Neural cell (in vitro differentiated cells): ENCODE measurements at regions not wholly inside any gene's neighbourhood (a gene's known extent, or its start where the extent isn't known, plus 50 kb on each side); places are given as distances from the start of the nearest gene placed in this dataset.
"Not testable (repeated sequence)": the region's sequence is repeated elsewhere in the genome, so short reads cannot be mapped to it uniquely, and the experiment has no call there.

Experiments used
- H2AFZ ChIP-seq: fragments of 200-600, 300-800 bp; sonication (generic), shearing (Covaris generic); 2 replicates; pipeline ENCODE4 v1.6.0; 2014; ENCODE audit warnings: low read depth, mild to moderate bottlenecking, antibody characterized with exemption, low read length, moderate library complexity
- H3F3A ChIP-seq: fragments of 200-600 bp; shearing (Covaris generic); 2 replicates; pipeline ENCODE4 v1.6.1; 2016; ENCODE audit warnings: mild to moderate bottlenecking, moderate library complexity, mixed read lengths, antibody characterized with exemption, low read length; ENCODE audit not compliant: insufficient read depth, poor library complexity, severe bottlenecking
- H3K27ac ChIP-seq: fragments of 200-600, 300-800 bp; sonication (generic), shearing (Covaris generic); 2 replicates; pipeline ENCODE4 v1.5.1; 2014; ENCODE audit warnings: mild to moderate bottlenecking, low read length, moderate library complexity
- H3K27me3 ChIP-seq: fragments of 300-800, 200-600 bp; sonication (generic), shearing (Covaris generic); 2 replicates; pipeline ENCODE4 v1.6.0; 2014; ENCODE audit warnings: mild to moderate bottlenecking, low read depth, low read length, moderate library complexity; ENCODE audit not compliant: insufficient read depth
- H3K36me3 ChIP-seq: fragments of 300-800, 200-600 bp; sonication (generic), shearing (Covaris generic); 2 replicates; pipeline ENCODE4 v1.5.1; 2014; ENCODE audit warnings: mild to moderate bottlenecking, antibody characterized with exemption, low read length, moderate library complexity; ENCODE audit not compliant: insufficient read depth
- H3K4me2 ChIP-seq: fragments of 300-800, 200-600 bp; sonication (generic), shearing (Covaris generic); 2 replicates; pipeline ENCODE4 v1.6.0; 2014; ENCODE audit warnings: mild to moderate bottlenecking, low read length
- H3K4me3 ChIP-seq: fragments of 300-800, 200-600 bp; sonication (generic), shearing (Covaris generic); 2 replicates; pipeline ENCODE4 v1.5.1; 2014; ENCODE audit warnings: mild to moderate bottlenecking, low read length, moderate library complexity
- H3K79me2 ChIP-seq: fragments of 200-600 bp; shearing (Covaris generic); replicated peaks from 2 replicates; pipeline ENCODE4 v1.6.0; 2014; ENCODE audit warnings: mild to moderate bottlenecking, low read length, moderate library complexity; ENCODE audit not compliant: insufficient read depth
- H3K9ac ChIP-seq: fragments of 300-800, 200-600 bp; sonication (generic), shearing (Covaris generic); 2 replicates; pipeline ENCODE4 v1.6.1; 2016; ENCODE audit warnings: mild to moderate bottlenecking, low read length, mixed read lengths
- H3K9me2 ChIP-seq: fragments of 200-600 bp; shearing (Covaris generic); 2 replicates; pipeline ENCODE4 v1.6.1; 2016; ENCODE audit warnings: mild to moderate bottlenecking, low read length, mixed read lengths; ENCODE audit not compliant: insufficient read depth
- H3K9me3 ChIP-seq: fragments of 200-600, 300-800 bp; sonication (generic), shearing (Covaris generic); 2 replicates; pipeline ENCODE4 v1.6.1; 2016; ENCODE audit warnings: mild to moderate bottlenecking, mixed run types, low read length, moderate library complexity, mixed read lengths
- H4K20me1 ChIP-seq: fragments of 200-600 bp; shearing (Covaris generic); 2 replicates; pipeline ENCODE4 v1.6.1; 2016; ENCODE audit warnings: mild to moderate bottlenecking, mixed run types; ENCODE audit not compliant: insufficient read depth
- EP300 ChIP-seq: fragments of 450-650 bp; conservative IDR thresholded peaks from 2 replicates; pipeline ENCODE4 v1.6.1; 2014; ENCODE audit warnings: antibody characterized with exemption, mild to moderate bottlenecking, moderate library complexity; ENCODE audit not compliant: poor library complexity, severe bottlenecking
- EZH2 ChIP-seq: fragments of 200-600, 300-800 bp; shearing (Covaris generic), sonication (generic); IDR thresholded peaks from 2 replicates; pipeline ENCODE4 v1.6.1; 2014; ENCODE audit warnings: antibody characterized with exemption, low read length, borderline replicate concordance, mild to moderate bottlenecking; ENCODE audit not compliant: insufficient read depth, poor library complexity, severe bottlenecking
- MXI1 ChIP-seq: fragments of 450-650 bp; conservative IDR thresholded peaks from 2 replicates; pipeline ENCODE4 v1.6.1; 2014; ENCODE audit warnings: antibody characterized with exemption, mild to moderate bottlenecking; ENCODE audit not compliant: poor library complexity, severe bottlenecking
- POLR2AphosphoS5 ChIP-seq: IDR thresholded peaks from 2 replicates; pipeline ENCODE4 v1.6.1; 2012
- RAD21 ChIP-seq: fragments of 450-650 bp; conservative IDR thresholded peaks from 2 replicates; pipeline ENCODE4 v1.6.1; 2014; ENCODE audit warnings: antibody characterized with exemption, mild to moderate bottlenecking, moderate library complexity
- SMC3 ChIP-seq: fragments of 450-650 bp; conservative IDR thresholded peaks from 2 replicates; pipeline ENCODE4 v1.6.1; 2014; ENCODE audit warnings: antibody characterized with exemption, mild to moderate bottlenecking, moderate library complexity; ENCODE audit not compliant: poor library complexity
- TAF1 ChIP-seq: IDR thresholded peaks from 2 replicates; pipeline ENCODE4 v1.6.1; 2012; ENCODE audit warnings: low read depth
- TF ChIP-seq, protein P1 (sequence below): fragments of 450-650 bp; IDR thresholded peaks from 2 replicates; pipeline ENCODE4 v1.5.1; 2014; ENCODE audit warnings: antibody characterized with exemption, mild to moderate bottlenecking, moderate library complexity; ENCODE audit not compliant: poor library complexity, severe bottlenecking
- TF ChIP-seq, protein P2 (sequence below): IDR thresholded peaks from 2 replicates; pipeline ENCODE4 v1.6.1; 2012; ENCODE audit warnings: borderline replicate concordance

DNA sequence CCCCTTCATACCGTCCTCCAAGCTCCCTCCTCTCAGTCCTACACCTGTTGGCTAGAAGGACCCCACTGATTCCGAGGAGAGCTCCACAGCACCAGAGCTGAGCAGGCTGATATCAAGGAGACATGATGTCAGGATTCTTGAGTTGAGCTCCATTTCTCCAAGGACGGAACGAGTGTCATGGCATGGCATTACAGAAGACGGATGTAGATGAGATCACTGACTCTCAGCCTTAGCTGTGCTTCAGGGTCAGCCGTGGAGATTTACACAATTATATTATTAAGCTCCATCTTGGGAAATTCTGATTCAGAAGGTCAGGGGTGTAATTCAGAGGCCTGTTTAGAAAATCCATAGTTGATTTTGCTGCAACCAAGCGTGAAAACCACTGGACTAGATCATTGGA, 428.9 kb upstream of the B3GAT1 start:
- Histone ChIP-seq H3K36me3 (no peaks in the 10 kb centered on the region), H3K4me2 (no peak overlapping the region), H3K9me2 (no peaks in the 10 kb centered on the region), H3K79me2 (no peaks in the 10 kb centered on the region), H2AFZ (no peak overlapping the region), H3F3A (no peaks in the 10 kb centered on the region), H3K27ac (no peak overlapping the region), H3K9ac (no peak overlapping the region), H4K20me1 (no peaks in the 10 kb centered on the region), H3K4me3 (no peak overlapping the region), H3K27me3 (no peaks in the 10 kb centered on the region), H3K9me3 (no peaks in the 10 kb centered on the region)
- TF ChIP-seq TAF1 (no peak), EZH2 (no peak), EP300 (no peak), MXI1 (no peak), POLR2AphosphoS5 (no peak), SMC3 (no peak), RAD21 (no peak)
- TF ChIP-seq, protein P1, sequence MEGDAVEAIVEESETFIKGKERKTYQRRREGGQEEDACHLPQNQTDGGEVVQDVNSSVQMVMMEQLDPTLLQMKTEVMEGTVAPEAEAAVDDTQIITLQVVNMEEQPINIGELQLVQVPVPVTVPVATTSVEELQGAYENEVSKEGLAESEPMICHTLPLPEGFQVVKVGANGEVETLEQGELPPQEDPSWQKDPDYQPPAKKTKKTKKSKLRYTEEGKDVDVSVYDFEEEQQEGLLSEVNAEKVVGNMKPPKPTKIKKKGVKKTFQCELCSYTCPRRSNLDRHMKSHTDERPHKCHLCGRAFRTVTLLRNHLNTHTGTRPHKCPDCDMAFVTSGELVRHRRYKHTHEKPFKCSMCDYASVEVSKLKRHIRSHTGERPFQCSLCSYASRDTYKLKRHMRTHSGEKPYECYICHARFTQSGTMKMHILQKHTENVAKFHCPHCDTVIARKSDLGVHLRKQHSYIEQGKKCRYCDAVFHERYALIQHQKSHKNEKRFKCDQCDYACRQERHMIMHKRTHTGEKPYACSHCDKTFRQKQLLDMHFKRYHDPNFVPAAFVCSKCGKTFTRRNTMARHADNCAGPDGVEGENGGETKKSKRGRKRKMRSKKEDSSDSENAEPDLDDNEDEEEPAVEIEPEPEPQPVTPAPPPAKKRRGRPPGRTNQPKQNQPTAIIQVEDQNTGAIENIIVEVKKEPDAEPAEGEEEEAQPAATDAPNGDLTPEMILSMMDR = no peak
- TF ChIP-seq, protein P2, sequence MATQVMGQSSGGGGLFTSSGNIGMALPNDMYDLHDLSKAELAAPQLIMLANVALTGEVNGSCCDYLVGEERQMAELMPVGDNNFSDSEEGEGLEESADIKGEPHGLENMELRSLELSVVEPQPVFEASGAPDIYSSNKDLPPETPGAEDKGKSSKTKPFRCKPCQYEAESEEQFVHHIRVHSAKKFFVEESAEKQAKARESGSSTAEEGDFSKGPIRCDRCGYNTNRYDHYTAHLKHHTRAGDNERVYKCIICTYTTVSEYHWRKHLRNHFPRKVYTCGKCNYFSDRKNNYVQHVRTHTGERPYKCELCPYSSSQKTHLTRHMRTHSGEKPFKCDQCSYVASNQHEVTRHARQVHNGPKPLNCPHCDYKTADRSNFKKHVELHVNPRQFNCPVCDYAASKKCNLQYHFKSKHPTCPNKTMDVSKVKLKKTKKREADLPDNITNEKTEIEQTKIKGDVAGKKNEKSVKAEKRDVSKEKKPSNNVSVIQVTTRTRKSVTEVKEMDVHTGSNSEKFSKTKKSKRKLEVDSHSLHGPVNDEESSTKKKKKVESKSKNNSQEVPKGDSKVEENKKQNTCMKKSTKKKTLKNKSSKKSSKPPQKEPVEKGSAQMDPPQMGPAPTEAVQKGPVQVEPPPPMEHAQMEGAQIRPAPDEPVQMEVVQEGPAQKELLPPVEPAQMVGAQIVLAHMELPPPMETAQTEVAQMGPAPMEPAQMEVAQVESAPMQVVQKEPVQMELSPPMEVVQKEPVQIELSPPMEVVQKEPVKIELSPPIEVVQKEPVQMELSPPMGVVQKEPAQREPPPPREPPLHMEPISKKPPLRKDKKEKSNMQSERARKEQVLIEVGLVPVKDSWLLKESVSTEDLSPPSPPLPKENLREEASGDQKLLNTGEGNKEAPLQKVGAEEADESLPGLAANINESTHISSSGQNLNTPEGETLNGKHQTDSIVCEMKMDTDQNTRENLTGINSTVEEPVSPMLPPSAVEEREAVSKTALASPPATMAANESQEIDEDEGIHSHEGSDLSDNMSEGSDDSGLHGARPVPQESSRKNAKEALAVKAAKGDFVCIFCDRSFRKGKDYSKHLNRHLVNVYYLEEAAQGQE = no peak

DNA sequence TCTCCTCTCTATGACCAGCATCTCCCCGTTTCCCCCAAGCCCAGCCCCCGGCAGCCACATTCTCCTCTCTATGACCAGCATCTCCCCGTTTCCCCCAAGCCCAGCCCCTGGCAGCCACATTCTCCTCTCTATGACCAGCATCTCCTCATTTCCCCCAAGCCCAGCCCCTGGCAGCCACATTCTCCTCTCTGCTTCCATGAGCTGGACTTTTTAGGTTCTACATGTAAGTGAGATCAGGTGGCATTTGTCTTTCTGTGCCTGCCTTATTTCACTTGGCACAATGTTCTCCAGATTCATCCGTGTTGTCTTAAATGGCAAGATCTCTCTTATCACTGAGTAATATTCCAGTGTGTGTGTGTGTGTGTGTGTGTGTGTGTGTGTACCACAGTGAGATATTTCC, 428.1 kb upstream of the B3GAT1 start:
- not testable (repeated sequence) for H2AFZ ChIP-seq, H3K36me3 ChIP-seq, H3K9me2 ChIP-seq, H3K27ac ChIP-seq, H4K20me1 ChIP-seq, H3K4me3 ChIP-seq, H3F3A ChIP-seq, H3K4me2 ChIP-seq, H3K9ac ChIP-seq, H3K27me3 ChIP-seq, H3K79me2 ChIP-seq, H3K9me3 ChIP-seq

DNA sequence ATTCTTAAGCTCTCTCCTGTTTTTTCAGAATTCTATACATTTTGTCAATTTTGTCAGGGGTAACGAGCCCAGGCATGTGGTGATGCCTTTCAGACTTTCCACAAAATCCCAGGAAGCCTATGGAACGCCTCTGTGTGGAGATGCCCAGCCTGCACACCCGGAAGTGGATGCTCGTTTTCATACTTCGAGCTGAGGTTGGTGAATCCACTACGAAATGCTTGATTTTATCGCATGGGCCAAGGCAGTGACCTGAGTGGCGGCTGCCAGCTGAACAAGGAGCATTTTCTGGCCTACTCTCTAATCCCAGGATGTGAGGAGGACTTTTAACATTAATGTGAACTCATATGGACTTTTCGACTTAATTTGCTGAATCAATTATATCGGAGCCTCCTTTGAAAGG, 426.7 kb upstream of the B3GAT1 start:
- H3K27me3 ChIP-seq = no peaks in the 10 kb centered on the region
- H3K36me3 ChIP-seq = no peaks in the 10 kb centered on the region
- H3F3A ChIP-seq = no peaks in the 10 kb centered on the region
- no peak overlapping the region for H3K27ac ChIP-seq
- H3K79me2 ChIP-seq = no peaks in the 10 kb centered on the region
- H3K4me2 ChIP-seq = no peak overlapping the region
- no peak overlapping the region for H2AFZ ChIP-seq
- no peaks in the 10 kb centered on the region for H4K20me1 ChIP-seq
- TF ChIP-seq RAD21 (no peak), EZH2 (no peak), POLR2AphosphoS5 (no peak), MXI1 (no peak), EP300 (no peak), TAF1 (no peak), SMC3 (no peak)
- TF ChIP-seq, protein P1 = no peak
- TF ChIP-seq, protein P2 = no peak
- no peaks in the 10 kb centered on the region for H3K9me3 ChIP-seq
- H3K9ac ChIP-seq = no peak overlapping the region
- no peak overlapping the region for H3K4me3 ChIP-seq
- no peaks in the 10 kb centered on the region for H3K9me2 ChIP-seq
